K562 (cell line): ENCODE measurements at regions not wholly inside any gene's neighbourhood (a gene's known extent, or its start where the extent isn't known, plus 50 kb on each side); places are given as distances from the start of the nearest gene placed in this dataset.

Experiments used
- C11orf30 ChIP-seq: fragments of 450-650 bp; IDR thresholded peaks from 2 replicates; pipeline ENCODE4 v1.6.1; 2016; ENCODE audit warnings: low read depth, mild to moderate bottlenecking
- CSDE1 ChIP-seq, 2 experiments: fragments of 450-650 bp; IDR thresholded peaks; 2 replicates each; pipeline ENCODE4 v1.6.1; 2016; ENCODE audit warnings: mild to moderate bottlenecking in 1 of 2
- DIDO1 ChIP-seq: fragments of 450-650 bp; IDR thresholded peaks from 2 replicates; pipeline ENCODE4 v1.6.1; 2016; ENCODE audit warnings: low read depth, missing biosample characterization, missing genetic modification characterization
- DPF2 ChIP-seq: fragments of 450-650 bp; IDR thresholded peaks from 2 replicates; pipeline ENCODE4 v1.6.1; 2016
- EWSR1 ChIP-seq: fragments of 450-650 bp; IDR thresholded peaks from 2 replicates; pipeline ENCODE4 v1.6.1; 2018; ENCODE audit warnings: borderline replicate concordance, mild to moderate bottlenecking, low read depth, moderate library complexity; ENCODE audit not compliant: partially characterized antibody
- GABPB2 ChIP-seq: fragments of 250-450 bp; sonication (Bioruptor Pico); conservative IDR thresholded peaks from 2 replicates; pipeline ENCODE4 v1.5.1; 2021; ENCODE audit warnings: mild to moderate bottlenecking
- MTA1 ChIP-seq: fragments of 450-650 bp; IDR thresholded peaks from 2 replicates; pipeline ENCODE4 v1.6.1; 2017; ENCODE audit warnings: borderline replicate concordance
- RCOR1 ChIP-seq, 2 experiments: IDR thresholded peaks; 2 replicates each; pipeline ENCODE4 v1.6.1; 2012; ENCODE audit warnings: low read depth in 2 of 2, low read length in 2 of 2, borderline replicate concordance in 1 of 2, improper control_type of control experiment in 1 of 2
- SAP30 ChIP-seq: fragments of 200-600 bp; sonication (generic); IDR thresholded peaks from 2 replicates; pipeline ENCODE4 v1.6.1; 2012; ENCODE audit warnings: borderline replicate concordance, low read depth, mild to moderate bottlenecking, moderate library complexity, low read length, control low read depth, inconsistent platforms; ENCODE audit not compliant: insufficient read depth, poor library complexity, severe bottlenecking
- SOX6 ChIP-seq: fragments of 450-650 bp; IDR thresholded peaks from 2 replicates; pipeline ENCODE4 v1.6.1; 2014; ENCODE audit warnings: mild to moderate bottlenecking
- TEAD4 ChIP-seq, 2 experiments: sonication (generic) in 1 of 2; formaldehyde crosslinking in 1 of 2; IDR thresholded peaks; 2 replicates each; pipeline versions ENCODE4 v1.6.1 to v1.8.0; 2012 to 2022; ENCODE audit warnings: borderline replicate concordance in 1 of 2, inconsistent platforms in 1 of 2, low read length in 1 of 2, mild to moderate bottlenecking in 1 of 2, missing genetic modification reagents in 1 of 2
- U2AF2 ChIP-seq: fragments of 200-400 bp; formaldehyde crosslinking; optimal IDR thresholded peaks from 2 replicates; pipeline ENCODE3; 2017; ENCODE audit warnings: low read depth, mild to moderate bottlenecking, low read length
- ZBTB1 ChIP-seq: sonication (generic); formaldehyde crosslinking; IDR thresholded peaks from 2 replicates; pipeline ENCODE4 v1.8.1; 2023; ENCODE audit warnings: missing genetic modification reagents, low read depth, mild to moderate bottlenecking, borderline replicate concordance
- ZNF263 ChIP-seq: sonication (generic); formaldehyde crosslinking; IDR thresholded peaks from 2 replicates; pipeline ENCODE4 v1.8.0; 2022; ENCODE audit warnings: mild to moderate bottlenecking, missing genetic modification reagents, borderline replicate concordance
- TF ChIP-seq, protein P1 (sequence below), 2 experiments: fragments of 450-650 bp; IDR thresholded peaks; 2 replicates each; pipeline ENCODE4 v1.6.1; 2016
- TF ChIP-seq, protein P2 (sequence below): fragments of 150-350 bp; IDR thresholded peaks from 2 replicates; pipeline ENCODE4 v1.6.1; 2014; ENCODE audit warnings: low read depth, mild to moderate bottlenecking, low read length, borderline replicate concordance
- TF ChIP-seq, protein P3 (sequence below): fragments of 250-450 bp; sonication (Bioruptor Pico); IDR thresholded peaks from 2 replicates; pipeline ENCODE4 v1.5.0; 2021
- TF ChIP-seq, protein P4 (sequence below), 3 experiments: fragments of 200-800 bp in 1 of 3; fragments of 250-450 bp in 1 of 3; fragments of 450-650 bp in 1 of 3; sonication (Bioruptor Pico) in 1 of 3; sonication (Bioruptor generic) in 1 of 3; formaldehyde crosslinking in 1 of 3; IDR thresholded peaks; 2 replicates each; pipeline versions ENCODE4 v1.6.1 to v1.8.0; 2016 to 2022; ENCODE audit warnings: mild to moderate bottlenecking in 2 of 3, missing genetic modification characterization in 2 of 3, missing compliant biosample characterization in 1 of 3, moderate library complexity in 1 of 3

DNA sequence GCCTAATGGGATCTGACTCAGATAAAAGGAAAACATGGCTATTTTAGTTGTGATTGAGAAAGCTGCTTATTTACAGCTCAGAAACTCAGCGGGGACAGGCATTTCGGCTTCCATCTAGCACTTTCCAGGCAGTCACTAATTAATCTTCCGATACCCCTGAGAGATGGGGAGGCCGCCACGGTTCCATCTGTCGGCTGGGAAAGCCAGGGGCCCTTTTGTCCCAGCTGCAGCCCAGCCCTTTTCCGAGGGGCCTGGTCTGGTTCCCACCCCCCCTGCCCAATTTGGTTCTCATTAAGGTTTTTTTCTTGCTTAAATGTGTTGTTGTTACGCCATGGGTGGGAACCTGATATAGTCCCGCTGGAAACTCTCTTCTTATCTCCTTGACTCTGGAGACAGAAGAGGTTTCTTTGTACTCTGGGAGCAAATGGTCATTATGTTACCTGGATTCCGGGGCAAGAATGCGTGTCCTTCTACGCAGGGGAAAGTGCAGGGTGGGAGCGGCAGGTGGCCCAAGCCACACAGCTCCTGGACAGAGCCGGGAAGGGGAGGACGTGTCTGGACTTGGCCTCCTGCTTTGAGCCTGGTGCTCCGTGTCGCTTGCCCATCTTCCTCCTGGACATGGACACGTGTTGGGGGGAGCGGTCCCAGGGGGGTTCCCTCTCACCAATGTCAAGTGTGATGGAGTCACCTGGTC lies 50.9 kb upstream of the GSE1 start (continued):
- TF ChIP-seq SAP30 = peak; percentile 44
- TF ChIP-seq, protein P1, sequence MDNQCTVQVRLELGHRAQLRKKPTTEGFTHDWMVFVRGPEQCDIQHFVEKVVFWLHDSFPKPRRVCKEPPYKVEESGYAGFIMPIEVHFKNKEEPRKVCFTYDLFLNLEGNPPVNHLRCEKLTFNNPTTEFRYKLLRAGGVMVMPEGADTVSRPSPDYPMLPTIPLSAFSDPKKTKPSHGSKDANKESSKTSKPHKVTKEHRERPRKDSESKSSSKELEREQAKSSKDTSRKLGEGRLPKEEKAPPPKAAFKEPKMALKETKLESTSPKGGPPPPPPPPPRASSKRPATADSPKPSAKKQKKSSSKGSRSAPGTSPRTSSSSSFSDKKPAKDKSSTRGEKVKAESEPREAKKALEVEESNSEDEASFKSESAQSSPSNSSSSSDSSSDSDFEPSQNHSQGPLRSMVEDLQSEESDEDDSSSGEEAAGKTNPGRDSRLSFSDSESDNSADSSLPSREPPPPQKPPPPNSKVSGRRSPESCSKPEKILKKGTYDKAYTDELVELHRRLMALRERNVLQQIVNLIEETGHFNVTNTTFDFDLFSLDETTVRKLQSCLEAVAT (IDR thresholded peaks at IDR 0.05) = no peak; a peak in 1 of 4 replicates
- no peak for TF ChIP-seq MTA1
- no peak for TF ChIP-seq DIDO1 (tag)
- TF ChIP-seq DPF2 = no peak
- TF ChIP-seq, protein P2, sequence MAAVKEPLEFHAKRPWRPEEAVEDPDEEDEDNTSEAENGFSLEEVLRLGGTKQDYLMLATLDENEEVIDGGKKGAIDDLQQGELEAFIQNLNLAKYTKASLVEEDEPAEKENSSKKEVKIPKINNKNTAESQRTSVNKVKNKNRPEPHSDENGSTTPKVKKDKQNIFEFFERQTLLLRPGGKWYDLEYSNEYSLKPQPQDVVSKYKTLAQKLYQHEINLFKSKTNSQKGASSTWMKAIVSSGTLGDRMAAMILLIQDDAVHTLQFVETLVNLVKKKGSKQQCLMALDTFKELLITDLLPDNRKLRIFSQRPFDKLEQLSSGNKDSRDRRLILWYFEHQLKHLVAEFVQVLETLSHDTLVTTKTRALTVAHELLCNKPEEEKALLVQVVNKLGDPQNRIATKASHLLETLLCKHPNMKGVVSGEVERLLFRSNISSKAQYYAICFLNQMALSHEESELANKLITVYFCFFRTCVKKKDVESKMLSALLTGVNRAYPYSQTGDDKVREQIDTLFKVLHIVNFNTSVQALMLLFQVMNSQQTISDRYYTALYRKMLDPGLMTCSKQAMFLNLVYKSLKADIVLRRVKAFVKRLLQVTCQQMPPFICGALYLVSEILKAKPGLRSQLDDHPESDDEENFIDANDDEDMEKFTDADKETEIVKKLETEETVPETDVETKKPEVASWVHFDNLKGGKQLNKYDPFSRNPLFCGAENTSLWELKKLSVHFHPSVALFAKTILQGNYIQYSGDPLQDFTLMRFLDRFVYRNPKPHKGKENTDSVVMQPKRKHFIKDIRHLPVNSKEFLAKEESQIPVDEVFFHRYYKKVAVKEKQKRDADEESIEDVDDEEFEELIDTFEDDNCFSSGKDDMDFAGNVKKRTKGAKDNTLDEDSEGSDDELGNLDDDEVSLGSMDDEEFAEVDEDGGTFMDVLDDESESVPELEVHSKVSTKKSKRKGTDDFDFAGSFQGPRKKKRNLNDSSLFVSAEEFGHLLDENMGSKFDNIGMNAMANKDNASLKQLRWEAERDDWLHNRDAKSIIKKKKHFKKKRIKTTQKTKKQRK = no peak
- no peak for TF ChIP-seq CSDE1 (IDR thresholded peaks at IDR 0.05)
- no peak for TF ChIP-seq SOX6
- TF ChIP-seq TEAD4 (IDR thresholded peaks at IDR 0.05; ENCODE audit: low read length) = no peak
- no peak for TF ChIP-seq TEAD4 (CRISPR knock-in tag; IDR thresholded peaks at IDR 0.05; ENCODE audit: borderline replicate concordance)
- TF ChIP-seq EWSR1 = no peak
- TF ChIP-seq, protein P3, sequence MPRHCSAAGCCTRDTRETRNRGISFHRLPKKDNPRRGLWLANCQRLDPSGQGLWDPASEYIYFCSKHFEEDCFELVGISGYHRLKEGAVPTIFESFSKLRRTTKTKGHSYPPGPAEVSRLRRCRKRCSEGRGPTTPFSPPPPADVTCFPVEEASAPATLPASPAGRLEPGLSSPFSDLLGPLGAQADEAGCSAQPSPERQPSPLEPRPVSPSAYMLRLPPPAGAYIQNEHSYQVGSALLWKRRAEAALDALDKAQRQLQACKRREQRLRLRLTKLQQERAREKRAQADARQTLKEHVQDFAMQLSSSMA (CRISPR knock-in tag) = no peak
- no peak for TF ChIP-seq ZBTB1 (CRISPR knock-in tag)
- TF ChIP-seq C11orf30 = no peak
- TF ChIP-seq, protein P4, sequence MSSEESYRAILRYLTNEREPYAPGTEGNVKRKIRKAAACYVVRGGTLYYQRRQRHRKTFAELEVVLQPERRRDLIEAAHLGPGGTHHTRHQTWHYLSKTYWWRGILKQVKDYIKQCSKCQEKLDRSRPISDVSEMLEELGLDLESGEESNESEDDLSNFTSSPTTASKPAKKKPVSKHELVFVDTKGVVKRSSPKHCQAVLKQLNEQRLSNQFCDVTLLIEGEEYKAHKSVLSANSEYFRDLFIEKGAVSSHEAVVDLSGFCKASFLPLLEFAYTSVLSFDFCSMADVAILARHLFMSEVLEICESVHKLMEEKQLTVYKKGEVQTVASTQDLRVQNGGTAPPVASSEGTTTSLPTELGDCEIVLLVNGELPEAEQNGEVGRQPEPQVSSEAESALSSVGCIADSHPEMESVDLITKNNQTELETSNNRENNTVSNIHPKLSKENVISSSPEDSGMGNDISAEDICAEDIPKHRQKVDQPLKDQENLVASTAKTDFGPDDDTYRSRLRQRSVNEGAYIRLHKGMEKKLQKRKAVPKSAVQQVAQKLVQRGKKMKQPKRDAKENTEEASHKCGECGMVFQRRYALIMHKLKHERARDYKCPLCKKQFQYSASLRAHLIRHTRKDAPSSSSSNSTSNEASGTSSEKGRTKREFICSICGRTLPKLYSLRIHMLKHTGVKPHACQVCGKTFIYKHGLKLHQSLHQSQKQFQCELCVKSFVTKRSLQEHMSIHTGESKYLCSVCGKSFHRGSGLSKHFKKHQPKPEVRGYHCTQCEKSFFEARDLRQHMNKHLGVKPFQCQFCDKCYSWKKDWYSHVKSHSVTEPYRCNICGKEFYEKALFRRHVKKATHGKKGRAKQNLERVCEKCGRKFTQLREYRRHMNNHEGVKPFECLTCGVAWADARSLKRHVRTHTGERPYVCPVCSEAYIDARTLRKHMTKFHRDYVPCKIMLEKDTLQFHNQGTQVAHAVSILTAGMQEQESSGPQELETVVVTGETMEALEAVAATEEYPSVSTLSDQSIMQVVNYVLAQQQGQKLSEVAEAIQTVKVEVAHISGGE (CRISPR knock-in tag; IDR thresholded peaks at IDR 0.05) = peak in 1 of 3 experiments; percentile 11; a peak in 1 of 6 replicates
- no peak for TF ChIP-seq GABPB2 (CRISPR knock-in tag)
- TF ChIP-seq U2AF2 = no peak
- no peak for TF ChIP-seq RCOR1 (IDR thresholded peaks at IDR 0.05; ENCODE audit: borderline replicate concordance in 1 of 2, low read depth in 2 of 2, low read length in 2 of 2)
- TF ChIP-seq ZNF263 (CRISPR knock-in tag) = no peak
